Hippocampal formation (tissue), 2 donors: ENCODE measurements at regions not wholly inside any gene's neighbourhood (a gene's known extent, or its start where the extent isn't known, plus 50 kb on each side); places are given as distances from the start of the nearest gene placed in this dataset.
A peak's percentile ranks its signal among the peaks of the same experiment; 100 is the strongest.

Experiments
- DNase-seq, 2 donors: peaks; one replicate each; lab custom pipeline; 2025; lab: John Stamatoyannopoulos, UW

DNA sequence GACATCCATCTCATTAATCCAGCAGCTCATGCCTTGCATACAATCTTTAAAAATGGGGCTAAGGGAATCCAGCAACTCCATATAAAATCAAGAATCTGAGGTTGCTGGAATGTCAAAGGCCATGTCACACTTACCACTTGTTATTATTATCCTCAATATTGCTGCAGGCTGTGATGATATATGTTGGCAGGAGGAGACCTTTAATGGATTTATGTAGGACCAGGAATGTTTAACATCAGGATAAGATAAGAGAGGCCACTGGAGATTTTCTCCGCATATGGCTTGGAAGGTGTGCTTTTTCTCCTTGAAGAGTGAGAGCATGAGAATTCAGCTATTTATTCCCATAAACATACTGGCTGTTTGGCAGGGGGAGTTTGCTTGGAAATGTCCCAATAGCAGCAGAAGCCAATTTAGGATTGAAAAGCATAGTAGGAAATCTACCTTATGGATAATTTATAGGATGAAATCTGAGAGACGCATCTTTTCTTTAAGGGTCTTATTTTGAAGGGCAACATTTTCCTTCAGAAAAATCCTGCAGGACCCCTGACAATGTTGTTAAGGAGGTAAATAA is 481.4 kb downstream of the AGTPBP1 start:
- DNase-seq, result no peak

DNA sequence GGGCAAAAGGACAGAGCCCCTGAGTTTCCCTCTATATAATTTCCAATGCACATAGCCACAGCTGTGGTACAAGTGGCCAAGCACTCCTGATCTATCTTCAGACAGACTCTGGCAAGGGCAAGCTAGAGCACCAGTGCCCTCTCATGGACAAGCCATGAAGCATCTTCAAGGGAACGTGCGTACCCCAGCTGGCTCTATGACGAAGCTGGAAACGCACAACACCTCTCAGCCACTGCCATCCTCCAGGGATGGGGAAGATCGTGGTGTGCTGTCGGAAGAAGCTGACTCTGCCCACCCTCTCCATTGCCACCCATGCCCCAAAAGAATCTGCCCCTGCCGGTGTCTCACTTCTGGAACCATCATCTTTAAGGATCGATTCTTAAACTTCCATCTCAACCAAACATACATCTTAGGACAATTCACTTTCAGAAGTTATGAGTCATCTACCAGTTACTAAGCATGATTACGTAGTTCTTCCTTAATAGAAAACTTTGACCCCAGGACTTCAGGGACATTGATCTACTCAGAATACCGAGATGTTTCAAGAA is 482.9 kb downstream of the AGTPBP1 start:
- peak; percentile 76 to 77 for DNase-seq

DNA sequence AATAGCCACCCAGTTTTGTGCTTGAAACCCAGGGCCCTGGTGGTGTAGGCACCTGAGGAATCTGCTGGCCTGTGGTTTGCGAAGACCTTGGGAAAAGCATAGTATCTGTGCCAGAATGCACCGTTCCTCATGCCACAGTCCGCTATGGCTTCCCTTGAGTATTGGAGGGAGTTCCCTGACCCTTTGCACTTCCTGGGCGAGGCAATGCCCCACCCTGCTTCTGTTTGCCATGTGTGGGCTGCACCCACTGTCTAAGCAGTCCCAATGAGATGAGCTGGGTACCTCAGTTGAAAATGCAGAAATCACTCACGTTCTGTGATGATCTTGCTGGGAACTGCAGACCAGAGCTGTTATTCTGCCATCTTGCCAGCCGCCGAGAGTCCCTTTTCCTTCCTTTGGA is 483.5 kb downstream of the AGTPBP1 start:
- DNase-seq, result no peak

DNA sequence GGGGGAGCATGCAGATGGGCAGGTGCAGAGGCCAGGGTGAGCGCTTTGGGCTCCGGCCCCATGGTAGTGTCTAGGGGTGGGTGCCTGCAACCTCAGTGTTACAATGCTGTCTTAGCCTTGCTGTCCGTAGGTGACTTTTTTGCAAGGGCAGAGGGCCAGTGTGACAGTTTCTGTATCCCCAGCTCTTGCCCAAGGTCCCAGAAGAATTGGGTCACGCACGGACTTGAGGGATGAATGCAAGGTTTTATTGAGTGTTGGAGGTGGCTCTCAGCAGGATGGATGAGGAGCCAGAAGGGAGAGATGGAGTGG is 492.5 kb downstream of the AGTPBP1 start:
- DNase-seq, result no peak

DNA sequence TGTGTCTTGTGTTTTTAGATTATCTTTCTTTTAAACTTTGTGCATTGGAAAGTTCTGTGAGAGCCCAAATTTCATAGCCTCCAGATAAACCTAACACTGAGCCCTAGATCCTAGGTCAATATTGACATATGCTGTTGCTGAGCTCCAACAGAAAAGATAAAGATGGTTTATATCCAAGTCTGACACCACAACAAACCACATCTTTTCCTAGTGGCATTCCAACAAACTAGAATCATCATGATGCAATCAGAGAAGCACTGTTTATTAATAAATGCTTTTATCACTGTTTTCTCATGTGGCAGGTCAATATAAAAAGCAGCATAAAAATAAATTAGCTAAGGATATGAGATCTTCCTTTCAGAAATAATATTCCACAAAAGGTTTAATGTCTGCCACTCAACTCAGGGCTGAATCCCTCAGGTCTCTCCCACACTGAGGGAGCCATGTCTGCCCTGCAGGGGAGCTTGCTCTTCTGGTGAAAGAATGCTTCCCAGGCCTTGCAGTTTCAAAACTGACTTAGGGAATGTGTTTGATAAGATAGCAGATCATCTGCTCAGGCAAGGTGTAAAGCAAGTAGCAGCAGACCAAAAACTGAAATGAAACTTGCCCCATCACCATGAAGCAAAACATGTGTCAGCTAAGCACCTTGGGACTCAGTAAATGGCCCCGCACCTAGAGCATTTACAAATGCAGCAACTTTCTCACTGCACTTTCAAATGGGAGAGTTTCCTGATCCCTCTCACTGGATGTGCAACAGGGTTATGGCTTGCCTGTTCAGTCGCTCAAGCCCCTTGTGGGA is 493.0 kb downstream of the AGTPBP1 start:
- no peak for DNase-seq

DNA sequence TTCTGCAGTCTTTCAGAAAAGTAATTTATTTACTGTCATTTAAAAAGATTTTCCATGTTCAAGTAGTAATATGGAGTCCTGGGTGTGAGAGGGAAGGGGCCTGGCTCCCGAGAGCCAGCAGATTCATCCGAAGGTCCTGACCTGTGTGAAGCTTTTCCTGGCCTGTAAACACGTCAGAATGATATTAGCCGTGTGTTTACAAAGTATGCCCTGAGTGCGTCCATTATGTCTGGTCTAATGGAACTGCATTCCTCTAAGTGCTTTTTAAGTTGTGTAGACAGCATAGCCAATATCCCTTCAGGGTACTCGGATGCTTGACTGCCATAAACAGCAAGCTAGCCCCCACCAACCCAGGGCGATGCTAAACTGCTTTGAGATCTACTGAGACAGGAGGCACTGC is 495.2 kb downstream of the AGTPBP1 start:
- no peak for DNase-seq

DNA sequence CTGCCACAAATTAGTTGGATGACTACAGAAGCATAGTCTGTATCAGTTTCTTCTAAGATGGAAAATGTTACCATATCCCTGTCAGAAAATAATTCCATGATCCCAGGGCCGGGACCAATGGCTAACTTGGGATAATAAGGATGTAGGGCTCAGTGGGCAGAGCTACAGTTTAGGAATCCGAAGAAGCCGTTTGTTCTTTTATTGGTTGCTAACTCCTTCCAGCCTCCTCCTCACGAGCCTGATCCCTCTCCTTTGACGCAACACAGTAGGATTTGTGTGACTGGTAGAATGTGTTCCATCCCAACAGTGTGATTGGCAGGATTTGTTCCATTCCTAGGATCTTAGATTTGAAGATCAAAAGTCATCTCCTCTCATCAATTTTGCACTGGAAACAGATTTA is 496.9 kb downstream of the AGTPBP1 start:
- DNase-seq, result no peak

DNA sequence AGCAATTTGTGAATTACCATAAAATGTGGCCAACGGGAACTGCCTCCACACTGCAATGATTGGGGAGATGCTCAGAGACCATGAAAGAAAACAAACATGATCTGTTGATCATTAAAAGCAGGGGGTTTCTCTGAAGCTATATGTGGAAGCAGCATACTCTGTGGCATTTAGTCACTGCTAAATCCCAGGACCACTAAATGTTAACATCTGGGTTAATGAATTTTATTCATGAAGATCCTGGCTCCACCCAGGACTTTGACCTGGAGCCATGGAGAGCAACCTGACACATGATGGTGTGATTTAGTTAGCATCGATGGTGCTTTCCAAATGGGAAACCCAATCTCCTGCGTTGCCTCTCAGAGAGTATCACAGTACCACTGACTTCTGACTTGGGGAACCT is 497.8 kb downstream of the AGTPBP1 start:
- no peak for DNase-seq

DNA sequence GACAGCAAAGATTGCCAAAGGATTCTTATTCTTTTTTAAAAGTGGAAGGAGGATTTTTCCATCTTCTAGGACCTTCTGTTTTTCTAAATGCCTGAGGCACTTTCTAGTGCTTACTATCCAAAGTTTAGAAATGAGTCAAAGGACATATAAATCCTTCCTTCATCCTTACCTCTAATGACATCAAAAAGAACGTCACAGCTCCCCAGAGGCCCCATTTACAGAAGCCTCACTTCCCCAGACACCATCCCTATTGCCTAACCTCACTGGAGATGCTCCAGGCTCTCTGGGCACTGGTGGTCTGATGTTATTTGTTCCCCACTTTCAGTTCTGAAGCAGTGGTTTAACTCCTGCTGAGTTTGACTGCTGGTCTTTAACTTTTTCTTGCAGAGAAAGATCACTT is 504.3 kb downstream of the AGTPBP1 start:
- DNase-seq, result no peak

DNA sequence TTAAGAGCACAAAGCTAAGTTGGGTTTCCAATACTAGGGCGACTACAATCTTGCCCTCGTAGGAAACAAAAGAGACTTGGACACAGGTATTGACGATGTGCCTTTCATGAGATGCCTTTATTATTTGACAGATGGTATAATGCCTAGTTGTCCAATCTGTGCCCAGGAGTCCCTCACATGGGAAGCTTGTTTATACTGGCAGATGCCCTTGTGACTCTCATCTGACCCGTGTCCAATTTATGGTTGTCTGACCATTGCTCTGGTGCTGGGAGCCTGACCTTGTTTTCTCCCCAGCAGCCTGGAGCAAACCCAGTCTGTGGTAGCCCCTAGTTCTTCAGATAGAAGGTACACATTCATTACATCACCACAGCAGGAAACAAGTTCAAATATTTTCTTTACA is 511.7 kb downstream of the AGTPBP1 start:
- DNase-seq, result no peak

DNA sequence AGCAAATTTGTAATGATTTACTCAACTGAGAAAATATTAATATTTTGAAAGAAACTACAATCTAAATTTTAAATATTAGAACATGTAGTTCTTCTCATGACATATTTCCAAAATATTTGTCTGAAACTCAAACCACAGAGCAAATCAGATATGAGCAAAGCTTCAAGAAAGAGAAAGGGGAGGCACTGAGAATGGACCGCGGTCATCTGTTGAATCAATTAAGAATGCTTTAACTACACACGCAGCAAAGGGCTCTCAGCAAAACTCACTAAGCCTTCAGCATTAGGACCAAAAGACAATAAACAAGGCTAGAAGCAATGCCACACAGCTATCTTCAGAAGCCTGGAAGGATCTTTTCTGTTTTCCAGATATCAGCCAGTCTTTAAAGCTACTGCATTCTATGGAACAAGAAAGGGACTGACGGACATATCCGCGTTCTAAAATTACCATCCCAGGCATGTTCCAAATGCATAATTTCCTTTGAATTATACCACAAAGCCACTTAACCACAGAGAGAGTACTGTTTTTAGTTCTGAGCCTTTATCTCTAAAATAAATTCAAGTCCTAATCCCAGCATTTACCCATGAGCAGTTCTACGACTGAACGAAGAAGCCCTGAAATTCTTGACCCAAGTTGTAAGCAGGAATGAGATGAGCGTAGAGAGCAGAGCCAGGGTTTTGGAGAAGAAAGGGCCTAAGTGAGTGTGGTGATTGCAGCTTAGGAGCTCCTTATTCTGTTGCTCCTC is 513.5 kb downstream of the AGTPBP1 start:
- DNase-seq, result no peak

DNA sequence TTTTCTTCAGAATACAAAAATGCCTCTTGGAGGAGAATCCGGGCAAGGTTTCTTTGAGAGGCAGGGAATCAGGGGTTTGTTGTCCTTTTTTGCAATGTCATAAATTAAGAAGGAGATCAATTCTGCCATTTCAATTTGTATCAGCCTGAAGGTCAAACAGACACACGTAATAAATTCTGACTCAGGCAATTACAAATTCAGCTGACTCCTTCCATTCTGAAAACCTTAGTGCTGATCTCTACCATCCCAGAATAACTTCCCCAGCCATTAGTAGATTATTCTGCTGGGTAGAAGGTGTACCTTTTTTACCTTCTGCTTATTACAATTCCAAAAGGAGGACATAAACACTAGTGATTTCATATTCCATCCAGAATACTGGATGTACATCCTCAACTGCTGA is 516.6 kb downstream of the AGTPBP1 start:
- no peak for DNase-seq

DNA sequence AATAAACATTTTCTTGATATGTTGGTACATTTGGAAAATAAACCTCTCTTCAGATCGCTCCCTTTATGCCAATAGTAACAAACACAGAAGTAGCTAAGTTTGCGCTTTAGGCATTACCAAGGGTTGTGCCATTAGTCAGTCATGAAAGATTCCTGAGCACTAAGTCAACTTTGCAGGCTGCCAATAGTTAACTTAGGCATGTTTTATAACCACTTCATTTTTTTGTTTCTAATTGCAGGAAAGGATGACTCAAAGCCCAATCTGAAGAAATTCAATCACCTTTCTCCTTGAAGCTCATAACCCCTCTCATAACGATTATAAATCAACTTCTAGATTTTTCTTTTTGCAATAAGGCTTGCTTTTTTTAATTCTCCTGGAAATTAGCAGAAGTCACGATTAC is 517.0 kb downstream of the AGTPBP1 start:
- no peak for DNase-seq

DNA sequence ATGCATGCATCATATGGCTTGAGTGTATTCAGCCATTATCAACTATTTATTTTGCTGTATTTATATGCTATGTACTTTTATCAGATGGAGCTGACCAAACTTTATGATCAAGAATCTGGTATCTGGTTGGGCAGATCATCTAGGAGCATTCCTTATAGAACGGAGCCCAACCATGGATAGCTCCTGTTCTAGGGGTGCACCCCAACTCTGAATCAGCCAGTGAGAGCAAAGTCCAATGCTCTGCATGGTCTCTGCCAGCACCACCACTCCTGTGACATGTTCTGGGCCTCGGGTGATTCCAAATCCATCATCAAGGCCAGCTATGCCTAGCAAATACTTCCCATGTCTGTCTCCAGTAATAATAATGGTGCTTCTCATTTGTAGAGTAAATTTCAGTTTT is 517.5 kb downstream of the AGTPBP1 start:
- no peak for DNase-seq

DNA sequence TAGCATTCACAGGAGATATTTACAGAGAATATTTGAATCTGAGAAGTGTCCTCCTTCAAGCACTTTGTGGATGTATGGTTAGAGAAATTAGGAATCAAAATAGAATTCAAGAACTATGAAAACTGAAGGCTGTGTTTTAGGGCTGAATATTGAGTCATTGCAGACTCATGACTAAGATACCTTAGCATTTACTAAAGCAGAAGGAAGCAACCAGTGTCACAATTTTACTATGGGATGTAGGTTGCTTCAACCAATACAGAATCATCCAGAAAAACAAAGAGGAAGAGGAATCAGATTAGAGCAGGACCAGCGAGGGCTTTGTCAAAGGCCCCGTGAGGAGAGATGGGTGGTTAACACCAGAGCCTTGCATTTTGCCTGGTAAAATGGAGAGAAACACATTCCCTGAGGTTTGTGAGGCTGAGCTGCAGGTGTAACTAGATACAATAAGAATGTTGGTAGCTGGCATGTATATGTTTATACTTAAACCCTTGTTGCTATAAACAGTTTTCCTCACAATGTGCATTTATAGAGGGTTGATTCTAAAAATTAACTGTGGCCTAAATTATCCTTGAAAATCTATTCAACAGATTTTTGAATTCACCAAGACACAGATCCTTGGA is 518.1 kb downstream of the AGTPBP1 start:
- DNase-seq, result no peak

DNA sequence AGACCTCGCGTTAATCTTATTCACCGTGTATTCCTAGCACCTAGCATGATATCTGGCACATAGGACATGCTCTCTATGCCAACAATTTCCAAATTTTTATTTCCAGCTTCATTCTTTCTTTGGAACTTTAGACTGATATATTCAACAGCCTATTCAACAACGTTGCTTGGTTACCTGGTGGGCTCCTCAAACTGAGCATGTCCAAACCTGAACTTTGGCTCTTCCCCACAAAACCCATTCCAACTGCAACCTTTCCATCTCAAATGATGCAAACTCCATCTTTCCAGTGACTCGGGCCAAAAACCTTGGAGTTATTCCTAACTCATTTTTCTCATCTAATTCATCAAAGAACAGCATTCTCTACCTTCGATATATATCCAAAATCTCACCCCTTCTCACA is 525.2 kb downstream of the AGTPBP1 start:
- no peak for DNase-seq

DNA sequence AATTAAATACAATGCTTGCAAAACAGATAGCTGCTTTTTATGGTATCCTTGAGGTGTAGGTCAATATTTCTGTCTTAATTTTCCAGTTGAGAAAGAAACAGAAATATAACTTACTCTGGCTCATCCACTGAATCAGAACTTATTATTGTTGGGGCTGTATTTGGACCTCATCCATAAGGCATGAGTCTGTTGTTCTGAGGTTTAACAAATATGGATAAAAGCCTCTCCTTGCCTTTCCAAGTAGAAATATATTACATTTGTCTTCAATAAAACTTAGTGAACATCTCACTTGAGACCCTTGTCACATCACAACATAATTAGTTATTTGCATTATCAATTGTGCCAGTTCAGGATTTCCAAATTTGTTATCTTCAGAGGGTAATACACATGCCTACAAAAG is 525.8 kb downstream of the AGTPBP1 start:
- no peak for DNase-seq

DNA sequence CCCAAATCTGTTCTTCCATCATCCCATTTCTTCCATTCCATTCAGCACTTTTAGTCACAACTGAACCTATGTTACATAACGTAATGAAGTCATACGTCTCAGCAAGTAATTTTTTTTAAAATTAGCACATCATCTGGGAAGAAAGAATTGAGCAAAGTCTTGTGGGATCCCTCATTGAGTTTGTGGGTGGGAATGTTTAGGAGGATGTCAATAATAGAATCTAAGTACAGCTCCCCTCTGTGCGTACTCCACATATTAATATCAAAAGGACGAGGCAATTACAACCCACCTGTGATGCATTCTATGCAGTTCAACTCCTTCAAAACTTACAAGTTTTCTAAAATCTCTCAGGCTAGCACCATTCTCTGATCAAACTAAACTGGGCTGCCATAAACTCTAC is 526.3 kb downstream of the AGTPBP1 start:
- no peak for DNase-seq

DNA sequence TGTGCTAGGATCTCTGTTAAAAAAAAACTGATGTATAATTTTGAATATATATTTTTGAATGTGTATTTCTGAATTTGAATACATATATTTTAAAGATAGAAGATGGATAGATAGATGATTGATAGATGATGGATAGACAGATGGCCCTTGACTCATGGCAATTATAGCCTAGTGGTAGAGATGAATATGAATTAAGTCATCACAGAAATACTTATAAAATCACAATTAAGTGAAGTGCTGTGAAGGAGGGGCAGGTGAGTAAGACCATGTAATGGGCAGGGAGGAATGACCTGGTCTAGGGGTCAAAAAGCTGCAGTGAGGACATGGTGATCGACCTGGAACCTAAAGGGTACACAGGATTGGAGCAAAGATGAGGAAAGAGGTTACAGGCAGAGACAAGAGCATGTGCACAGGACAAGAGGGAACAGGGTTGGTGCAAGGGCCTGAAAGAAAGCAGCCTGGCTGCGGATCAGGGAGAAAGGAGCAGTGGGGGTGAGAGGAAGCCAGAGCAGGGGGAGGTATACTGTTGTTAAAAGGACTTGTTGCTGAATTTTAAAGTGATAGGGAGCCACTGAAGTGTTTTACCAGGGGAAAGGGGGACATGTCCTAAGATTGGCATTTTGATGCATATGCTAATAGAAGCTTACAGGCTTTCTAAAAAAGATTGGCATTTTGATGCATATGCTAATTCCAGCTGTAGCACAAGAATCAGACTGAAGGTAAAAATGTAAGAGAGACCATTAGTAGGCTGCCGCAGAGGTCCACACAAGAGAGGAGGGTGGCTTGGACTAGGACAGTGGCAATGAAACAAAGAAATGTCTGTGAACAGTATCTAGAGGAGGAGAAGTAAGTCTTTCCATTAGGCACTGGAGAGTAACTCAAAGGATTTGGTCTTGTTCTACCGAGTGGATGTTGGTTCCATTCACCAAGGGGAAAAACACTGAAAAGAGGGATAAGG is 527.8 kb downstream of the AGTPBP1 start:
- no peak for DNase-seq

DNA sequence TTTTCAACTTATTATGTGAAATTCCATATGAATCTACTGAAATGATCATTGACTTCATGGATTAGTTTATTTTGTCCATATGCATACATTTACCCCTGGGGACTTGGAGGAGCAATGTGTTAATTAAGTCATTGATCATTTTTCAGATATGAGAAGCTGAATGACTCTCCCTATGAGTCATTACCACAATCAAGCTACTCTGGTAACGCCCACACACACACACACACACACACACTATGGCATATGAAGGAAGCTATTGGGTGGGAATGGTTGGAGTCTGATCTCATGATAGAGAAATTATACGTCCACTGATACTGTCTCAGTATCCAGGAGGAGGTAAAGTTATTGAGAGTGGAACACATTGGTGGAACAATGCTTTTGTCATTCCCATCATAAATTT is 528.9 kb downstream of the AGTPBP1 start:
- no peak for DNase-seq

DNA sequence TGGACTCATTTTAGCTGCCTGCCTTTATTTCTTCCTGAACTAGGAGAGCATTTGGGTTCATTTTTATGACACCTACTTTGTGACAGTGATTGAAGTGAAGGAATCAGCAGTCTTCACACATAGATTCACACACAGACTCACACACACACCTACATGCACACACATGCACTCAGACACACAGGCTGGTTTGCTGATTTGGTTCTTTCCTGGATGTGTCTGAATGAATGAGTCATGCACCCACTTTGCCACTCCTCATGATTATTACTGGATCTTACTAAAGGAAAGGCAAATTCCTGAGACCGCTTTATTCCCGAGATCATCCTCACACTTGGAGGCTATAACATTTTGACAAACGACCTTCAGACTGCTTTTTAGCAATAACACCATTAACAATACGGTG is 529.5 kb downstream of the AGTPBP1 start:
- DNase-seq, result no peak

DNA sequence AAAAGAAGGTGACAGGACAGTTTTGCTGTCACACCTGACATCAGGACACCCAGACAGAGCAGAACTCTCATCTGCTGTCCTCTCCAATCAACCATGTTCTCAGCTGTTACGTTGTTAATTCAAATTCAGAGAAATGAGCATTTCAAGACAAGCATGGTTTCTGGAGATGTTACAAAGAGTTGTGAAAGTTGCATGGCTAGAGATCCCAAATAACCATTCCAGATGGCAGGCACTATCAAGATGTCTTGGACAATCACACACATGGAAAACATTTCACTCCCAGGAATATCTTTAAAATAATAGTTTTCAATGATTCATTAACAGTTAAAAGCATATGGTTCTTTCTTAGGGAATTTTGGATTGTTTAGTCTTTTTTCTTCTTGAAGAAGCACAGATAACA is 533.1 kb downstream of the AGTPBP1 start:
- no peak for DNase-seq
